GM21528 (cell line): ENCODE measurements at regions not wholly inside any gene's neighbourhood (a gene's known extent, or its start where the extent isn't known, plus 50 kb on each side); places are given as distances from the start of the nearest gene placed in this dataset.

Experiments used
- ATAC-seq: cut with Tn5 transposase; IDR thresholded peaks from one replicate; pipeline ENCODE4 v1.9.1; 2021; ENCODE audit warnings: mild to moderate bottlenecking, moderate library complexity; ENCODE audit not compliant: unreplicated experiment, low FRiP score

- ATAC-seq = no peak
Measured at GRCh38 chr3:111338059-111338698, 203.8 kb upstream of the CD96 start.

- no peak for ATAC-seq
Measured at GRCh38 chr3:111339017-111339416, 203.0 kb upstream of the CD96 start.

GRCh38 chr3:111351334-111351733 is 190.7 kb upstream of the CD96 start:
- ATAC-seq = no peak

- ATAC-seq = no peak
Measured at GRCh38 chr3:111352585-111352984, 189.4 kb upstream of the CD96 start.

GRCh38 chr3:111359261-111360030 is 182.6 kb upstream of the CD96 start:
- ATAC-seq = no peak

GRCh38 chr3:111362381-111363009 is 179.5 kb upstream of the CD96 start:
- no peak for ATAC-seq

- ATAC-seq = no peak
Measured at GRCh38 chr3:111366515-111366914, 175.5 kb upstream of the CD96 start.

- ATAC-seq = no peak
Measured at GRCh38 chr3:111368056-111368455, 173.9 kb upstream of the CD96 start.

- ATAC-seq = no peak
Measured at GRCh38 chr3:111369958-111370357, 172.0 kb upstream of the CD96 start.

GRCh38 chr3:111373239-111373638 is 168.8 kb upstream of the CD96 start:
- no peak for ATAC-seq

- ATAC-seq = no peak
Measured at GRCh38 chr3:111373861-111374260, 168.1 kb upstream of the CD96 start.

GRCh38 chr3:111385971-111386495 is 156.0 kb upstream of the CD96 start:
- ATAC-seq = no peak

GRCh38 chr3:111392894-111393398 is 149.1 kb upstream of the CD96 start:
- ATAC-seq = no peak

GRCh38 chr3:111412656-111413055 is 129.3 kb upstream of the CD96 start:
- ATAC-seq = no peak

GRCh38 chr3:111414531-111414930 is 127.5 kb upstream of the CD96 start:
- no peak for ATAC-seq

GRCh38 chr3:111415018-111415417 is 127.0 kb upstream of the CD96 start:
- ATAC-seq = no peak

- ATAC-seq = no peak
Measured at GRCh38 chr3:111418391-111418790, 123.6 kb upstream of the CD96 start.

GRCh38 chr3:111428301-111428700 is 113.7 kb upstream of the CD96 start:
- ATAC-seq = no peak

- ATAC-seq = no peak
Measured at GRCh38 chr3:111434941-111435622, 106.9 kb upstream of the CD96 start.

- no peak for ATAC-seq
Measured at GRCh38 chr3:111438283-111438682, 103.7 kb upstream of the CD96 start.

- no peak for ATAC-seq
Measured at GRCh38 chr3:111454551-111454950, 87.4 kb upstream of the CD96 start.
